B cell (primary cell): ENCODE measurements at regions not wholly inside any gene's neighbourhood (a gene's known extent, or its start where the extent isn't known, plus 50 kb on each side); places are given as distances from the start of the nearest gene placed in this dataset.

Experiments used
- ATAC-seq: fragments of 200-7000 bp; cut with Tn5 transposase; one replicate; pipeline ENCODE4 v1.10.0; 2021; ENCODE audit warnings: low read depth, mild to moderate bottlenecking, moderate number of reproducible peaks, moderate library complexity
- CTCF ChIA-PET: fragments of 350-600 bp; sonication (Branson Sonifier 250); formaldehyde crosslinking; loops from one replicate; lab custom pipeline; 2021; ENCODE audit warnings: antibody characterized with exemption, inconsistent platforms; lab: Charles Lee
- POLR2A ChIA-PET: fragments of 350-600 bp; sonication (Branson Sonifier 250); formaldehyde crosslinking; loops from one replicate; lab custom pipeline; 2021; ENCODE audit warnings: antibody characterized with exemption; lab: Charles Lee
- DNase-seq: peaks from one replicate; pipeline ENCODE4 v3.0.0; 2013
- H2AFZ ChIP-seq: 2 replicates; pipeline ENCODE4 v1.6.1; 2012; ENCODE audit warnings: mild to moderate bottlenecking, low read depth, low read length; ENCODE audit not compliant: insufficient read depth, poor library complexity, severe bottlenecking
- H3K27ac ChIP-seq, 2 donors: 1 replicate in 1 of 2; 2 replicates in 1 of 2; pipeline ENCODE4 v1.5.1; 2012 to 2013; ENCODE audit warnings: low read length in 2 of 2, mild to moderate bottlenecking in 2 of 2, moderate library complexity in 1 of 2
- H3K27me3 ChIP-seq, 4 experiments: fragments of 200-600 bp in 1 of 4; sonication (generic) in 1 of 4; replicated peaks in 1 of 4; 1 replicate in 2 of 4; 2 replicates in 2 of 4; pipeline versions ENCODE4 v1.6.1 to v1.7.0; 2013 to 2016; ENCODE audit warnings: low read length in 3 of 4, mild to moderate bottlenecking in 2 of 4, mixed read lengths in 1 of 4, moderate library complexity in 1 of 4; ENCODE audit not compliant: insufficient read depth in 4 of 4, control insufficient read depth in 3 of 4; ENCODE audit errors: control extremely low read depth in 1 of 4
- H3K36me3 ChIP-seq, 2 experiments: replicated peaks in 1 of 2; 1 replicate in 1 of 2; 2 replicates in 1 of 2; pipeline versions ENCODE4 v1.6.1 to v1.7.1; 2013; ENCODE audit warnings: low read length in 1 of 2; ENCODE audit not compliant: insufficient read depth in 2 of 2, control insufficient read depth in 1 of 2; ENCODE audit errors: control extremely low read depth in 1 of 2, extremely low read depth in 1 of 2
- H3K4me1 ChIP-seq, 2 donors: fragments of 200-600 bp in 1 of 2; sonication (generic) in 1 of 2; 1 replicate in 1 of 2; 2 replicates in 1 of 2; pipeline versions ENCODE4 v1.5.1 to v1.6.1; 2013 to 2017; ENCODE audit warnings: low read length in 2 of 2; ENCODE audit not compliant: control insufficient read depth in 2 of 2, insufficient read depth in 2 of 2
- H3K4me2 ChIP-seq: replicated peaks from 2 replicates; pipeline ENCODE3; 2012; ENCODE audit warnings: mild to moderate bottlenecking, low read depth, low read length; ENCODE audit not compliant: poor library complexity, severe bottlenecking
- H3K4me3 ChIP-seq, 5 experiments: fragments of 200-600 bp in 1 of 5; sonication (generic) in 1 of 5; 1 replicate in 3 of 5; 2 replicates in 2 of 5; pipeline versions ENCODE4 v1.5.1 to v1.7.0; 2011 to 2016; ENCODE audit warnings: low read length in 4 of 5, mild to moderate bottlenecking in 4 of 5, low read depth in 2 of 5, control low read depth in 1 of 5, moderate library complexity in 1 of 5; ENCODE audit not compliant: insufficient read depth in 1 of 5; ENCODE audit errors: control extremely low read depth in 1 of 5, extremely low read depth in 1 of 5
- H3K79me2 ChIP-seq: fragments of 200-600 bp; sonication (generic); one replicate; pipeline ENCODE4 v1.6.0; 2016; ENCODE audit warnings: low read length; ENCODE audit not compliant: control insufficient read depth, insufficient read depth
- H3K9ac ChIP-seq: fragments of 200-600 bp; sonication (generic); 2 replicates; pipeline ENCODE4 v1.6.1; 2017; ENCODE audit warnings: mild to moderate bottlenecking, low read length, moderate library complexity
- H3K9me3 ChIP-seq, 3 donors: one replicate each; pipeline versions ENCODE4 v1.6.1 to v1.7.1; 2013; ENCODE audit warnings: low read length in 2 of 3; ENCODE audit not compliant: control insufficient read depth in 2 of 3, insufficient read depth in 1 of 3; ENCODE audit errors: control extremely low read depth in 1 of 3
- H4K20me1 ChIP-seq: 2 replicates; pipeline ENCODE4 v1.6.0; 2012; ENCODE audit warnings: mild to moderate bottlenecking, low read length; ENCODE audit not compliant: insufficient read depth, control insufficient read depth, poor library complexity, severe bottlenecking
- H3K27ac Mint-ChIP-seq: one replicate; pipeline ENCODE4 v1.8.0; 2021; ENCODE audit warnings: mixed read lengths
- H3K27me3 Mint-ChIP-seq: one replicate; pipeline ENCODE4 v1.8.0; 2021; ENCODE audit warnings: mixed read lengths
- H3K4me1 Mint-ChIP-seq: one replicate; pipeline ENCODE4 v1.8.0; 2021; ENCODE audit warnings: mixed read lengths
- H3K4me3 Mint-ChIP-seq: one replicate; pipeline ENCODE4 v1.8.0; 2021; ENCODE audit warnings: mixed read lengths
- H3K9me3 Mint-ChIP-seq: one replicate; pipeline ENCODE4 v1.8.0; 2022; ENCODE audit warnings: mixed read lengths; ENCODE audit not compliant: insufficient read depth
- CTCF ChIP-seq: fragments of 200-600 bp; IDR thresholded peaks from one replicate; pipeline ENCODE4 v1.8.0; 2022; ENCODE audit warnings: antibody characterized with exemption, mild to moderate bottlenecking
- EZH2 ChIP-seq: IDR thresholded peaks from 2 replicates; pipeline ENCODE4 v1.6.1; 2012; ENCODE audit warnings: borderline replicate concordance, low read depth, mild to moderate bottlenecking, moderate library complexity, low read length; ENCODE audit not compliant: insufficient read depth, poor library complexity, severe bottlenecking
- WGBS: methylation state at CpG from one replicate; pipeline ENCODE4 v1.1.5; 2013; ENCODE audit warnings: missing lambda C conversion rate; ENCODE audit not compliant: insufficient coverage; 5-methylcytosine and 5-hydroxymethylcytosine counted together
- intact Hi-C: fragments of 100-400 bp; cut with micrococcal nuclease; formaldehyde crosslinking; loops from one replicate; pipeline ENCODE4 v1.10.0; 2022

- Mint-ChIP-seq H3K4me1 (no peaks in the 10 kb centered on the region), H3K27me3 (peaks cover 30% of the 10 kb centered on the region), H3K27ac (no peak overlapping the region), H3K9me3 (peaks cover 5% of the 10 kb centered on the region), H3K4me3 (no peak overlapping the region)
- Histone ChIP-seq H3K4me1 (no peaks in the 10 kb centered on the region), H3K27me3 (peaks cover 0 to 6% (median 1%) of the 10 kb centered on the region in 4 experiments), H3K4me3 (no peak overlapping the region), H4K20me1 (no peaks in the 10 kb centered on the region), H3K4me2 (no peak overlapping the region), H3K9ac (no peak overlapping the region), H3K27ac (no peak overlapping the region), H3K9me3 (no peaks in the 10 kb centered on the region), H3K36me3 (no peaks in the 10 kb centered on the region), H3K79me2 (no peaks in the 10 kb centered on the region), H2AFZ (no peak overlapping the region)
- ChIA-PET CTCF (no interaction called here), POLR2A (no interaction called here)
- TF ChIP-seq CTCF (no peak), EZH2 (no peak)
- intact Hi-C loops = no loop called here
- no peak for ATAC-seq
- no peak for DNase-seq
- no CpG with 5 or more reads among the region's 1 CpG for WGBS
These were observed 112.7 kb upstream of the GAREM1 start for GRCh38 chr18:32583431-32583830.

GRCh38 chr18:32582455-32582854 is 111.8 kb upstream of the GAREM1 start:
- no peaks in the 10 kb centered on the region for H3K79me2 ChIP-seq
- no peaks in the 10 kb centered on the region for H3K4me1 ChIP-seq
- Mint-ChIP-seq H3K9me3 (peaks cover 5% of the 10 kb centered on the region), H3K27me3 (peaks cover 29% of the 10 kb centered on the region), H3K27ac (no peak overlapping the region), H3K4me3 (no peak overlapping the region), H3K4me1 (no peaks in the 10 kb centered on the region)
- H2AFZ ChIP-seq = no peak overlapping the region
- no peak overlapping the region for H3K4me3 ChIP-seq
- no peaks in the 10 kb centered on the region for H3K36me3 ChIP-seq
- DNase-seq (no peak), ATAC-seq (no peak)
- intact Hi-C loops = no loop called here
- peaks cover 0 to 5% (median 1%) of the 10 kb centered on the region in 4 experiments for H3K27me3 ChIP-seq
- TF ChIP-seq EZH2 = no peak
- TF ChIP-seq CTCF = no peak
- CTCF ChIA-PET = no interaction called here
- H3K27ac ChIP-seq = no peak overlapping the region
- H3K9me3 ChIP-seq = no peaks in the 10 kb centered on the region
- POLR2A ChIA-PET = no interaction called here
- no peaks in the 10 kb centered on the region for H4K20me1 ChIP-seq
- H3K9ac ChIP-seq = no peak overlapping the region
- 100% methylated on average over 1 of the region's 3 CpGs for WGBS
- H3K4me2 ChIP-seq = no peak overlapping the region
